ENCODE measurements at regions not wholly inside any gene's neighbourhood (a gene's known extent, or its start where the extent isn't known, plus 50 kb on each side); places are given as distances from the start of the nearest gene placed in this dataset.

DNA sequence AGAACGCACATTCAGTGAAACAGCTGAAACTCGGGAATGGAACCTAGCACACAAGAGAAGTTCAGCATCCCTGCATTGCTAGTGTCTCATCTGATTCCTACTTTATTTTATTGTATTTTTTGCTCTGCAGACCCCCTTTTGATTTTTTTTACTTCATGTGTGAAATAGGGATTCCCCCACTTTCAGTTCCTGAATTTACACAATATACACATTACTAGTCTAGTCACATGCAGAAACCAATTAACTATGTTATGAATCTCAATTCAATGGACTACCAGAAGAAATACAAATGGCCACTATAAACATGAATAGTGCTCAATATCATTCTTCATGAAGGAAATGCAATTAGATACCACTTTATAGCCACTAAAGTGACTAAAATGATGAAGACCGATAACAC is 386.1 kb upstream of the COBL start:
- DNase-seq (ENCODE audit: low read depth) = no peak

DNA sequence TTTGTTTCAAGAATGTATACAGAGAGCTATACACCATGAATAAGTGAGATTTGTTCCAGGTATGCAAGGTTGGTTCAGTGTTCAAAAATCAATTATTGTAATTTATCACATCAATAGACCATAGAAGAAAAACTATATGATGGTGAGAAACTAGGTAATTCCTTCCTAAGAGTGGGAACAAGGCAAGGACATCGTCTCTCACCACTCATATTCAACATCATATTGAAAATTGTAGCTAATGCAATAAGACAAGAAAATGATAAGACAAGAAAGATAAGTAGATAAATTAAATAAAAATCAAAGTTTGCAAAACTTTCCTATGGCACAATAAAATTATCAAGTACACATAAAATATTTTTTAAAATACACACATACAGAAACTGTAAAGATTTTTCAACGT is 385.3 kb upstream of the COBL start:
- DNase-seq (ENCODE audit: low read depth) = no peak

DNA sequence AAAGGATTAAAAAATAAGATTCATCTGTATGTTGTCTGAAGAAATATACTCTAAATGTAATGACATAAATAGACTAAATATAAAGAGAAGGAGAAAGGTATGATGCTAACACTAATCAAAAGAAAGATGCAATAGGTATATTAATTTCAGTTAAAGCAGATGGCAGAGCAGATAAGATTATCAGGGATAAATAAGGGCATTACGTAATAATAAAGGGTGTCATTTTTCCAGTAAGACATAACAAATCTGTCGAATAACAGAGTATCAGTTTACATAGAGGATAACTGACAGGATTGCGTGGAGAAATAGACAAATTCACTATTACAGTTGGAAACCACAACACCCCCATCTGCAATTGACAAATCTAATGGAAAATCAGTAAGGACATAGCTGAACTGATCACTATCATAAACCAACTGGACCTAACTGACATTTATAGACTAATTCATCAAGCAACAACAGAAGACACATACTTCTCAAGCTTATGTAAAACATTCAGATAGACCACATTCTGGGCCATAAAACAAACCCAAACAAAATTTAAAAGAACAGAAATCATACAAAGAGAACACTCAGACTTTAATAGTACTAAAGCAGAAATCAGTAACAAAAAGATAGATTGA is 384.1 kb upstream of the COBL start:
- DNase-seq (ENCODE audit: low read depth) = no peak

DNA sequence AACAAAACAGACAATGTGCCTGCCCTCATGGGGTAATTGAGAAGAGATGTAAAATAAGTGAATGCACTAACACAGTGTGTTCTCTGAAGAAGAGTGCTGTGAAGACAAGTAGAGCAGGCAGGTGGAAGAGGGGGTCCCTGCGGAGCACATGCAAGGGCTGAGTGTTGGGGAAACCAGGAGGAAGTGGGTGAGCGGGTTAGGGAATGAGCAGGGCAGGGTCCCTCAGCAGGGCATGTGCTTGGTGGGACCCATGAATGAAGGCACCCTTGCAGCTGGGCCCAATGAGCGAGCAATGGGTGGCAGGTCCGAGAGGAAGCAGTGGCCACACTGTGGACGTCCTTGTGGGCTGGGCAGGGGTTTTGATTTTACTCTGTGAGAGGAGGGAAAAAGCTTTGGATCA is 376.6 kb upstream of the COBL start:
- DNase-seq (ENCODE audit: low read depth) = no peak

DNA sequence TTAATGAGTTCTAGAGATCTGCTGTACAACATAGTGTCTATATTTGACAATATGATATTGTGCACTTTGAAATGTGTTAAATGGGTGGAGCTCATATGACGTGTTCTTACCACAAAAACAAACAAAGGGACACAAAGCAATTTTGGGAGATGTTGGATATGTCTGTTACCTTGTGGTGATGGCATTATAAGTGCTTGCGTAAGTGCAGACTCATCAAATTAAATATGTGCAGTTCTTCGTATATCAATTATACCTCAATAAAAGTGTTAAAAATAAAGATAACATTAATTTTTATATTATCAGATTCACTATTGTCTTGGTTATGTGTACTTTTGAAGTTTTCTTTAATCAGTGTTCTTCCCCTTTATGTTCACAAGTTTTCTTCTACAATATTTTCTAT is 372.9 kb upstream of the COBL start:
- DNase-seq (ENCODE audit: low read depth) = no peak

DNA sequence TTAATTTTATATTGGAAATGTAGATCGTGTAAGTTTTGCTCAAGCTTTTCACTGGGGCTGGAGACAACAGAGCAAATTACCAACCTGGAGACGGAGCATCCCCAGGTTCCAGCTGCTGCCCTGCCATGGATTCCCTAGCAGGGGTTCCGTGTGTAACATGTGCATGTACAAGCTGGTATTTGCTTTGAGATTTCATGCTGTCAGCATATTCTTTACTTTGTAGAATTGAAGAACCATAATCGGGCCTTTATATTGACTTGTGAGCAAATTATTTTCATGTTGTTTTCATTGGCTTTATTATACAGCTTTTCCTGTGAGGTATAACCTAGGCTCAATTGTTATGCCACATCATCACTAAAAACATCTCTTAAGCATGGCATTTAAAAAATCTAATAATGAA is 369.2 kb upstream of the COBL start:
- no peak for DNase-seq (ENCODE audit: low read depth)

DNA sequence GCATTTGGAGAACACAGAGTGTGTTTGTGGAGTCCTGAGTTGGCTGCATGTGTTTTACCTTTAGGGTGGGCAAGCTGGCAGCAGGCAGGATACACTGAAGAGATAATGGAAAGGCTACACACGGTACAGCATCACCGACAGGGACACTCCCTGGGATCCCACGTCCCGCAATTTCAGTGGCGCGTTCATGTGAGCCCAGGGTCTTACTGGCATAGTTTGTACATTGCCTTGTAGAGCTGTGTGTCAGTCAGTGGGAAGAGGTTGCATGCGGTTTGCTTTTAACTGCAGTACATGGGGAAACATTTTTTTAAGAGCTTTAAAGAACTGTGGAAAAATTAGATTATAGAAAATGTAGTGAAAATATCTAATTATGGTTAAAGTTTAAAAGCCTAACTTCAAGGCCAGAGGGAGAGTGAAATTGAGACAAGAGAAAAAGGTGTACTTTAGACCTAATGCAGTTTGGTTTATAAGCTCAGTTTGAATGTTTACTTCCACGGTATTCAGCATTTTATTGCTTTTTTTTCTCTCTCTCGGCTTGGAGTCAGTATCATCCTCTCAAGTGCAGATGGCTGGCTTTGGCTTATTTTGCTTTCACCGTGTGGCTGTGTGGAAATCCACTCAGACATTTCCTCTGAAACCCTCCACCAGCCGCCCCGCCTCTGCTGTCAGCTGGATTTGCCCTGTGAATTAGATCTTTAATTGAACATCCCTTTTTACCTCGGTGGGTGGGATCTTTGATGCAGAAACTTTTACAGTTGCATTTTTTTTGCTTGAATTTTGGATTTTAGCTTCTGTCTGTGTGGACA is 364.2 kb upstream of the COBL start:
- no peak for DNase-seq (ENCODE audit: low read depth)

DNA sequence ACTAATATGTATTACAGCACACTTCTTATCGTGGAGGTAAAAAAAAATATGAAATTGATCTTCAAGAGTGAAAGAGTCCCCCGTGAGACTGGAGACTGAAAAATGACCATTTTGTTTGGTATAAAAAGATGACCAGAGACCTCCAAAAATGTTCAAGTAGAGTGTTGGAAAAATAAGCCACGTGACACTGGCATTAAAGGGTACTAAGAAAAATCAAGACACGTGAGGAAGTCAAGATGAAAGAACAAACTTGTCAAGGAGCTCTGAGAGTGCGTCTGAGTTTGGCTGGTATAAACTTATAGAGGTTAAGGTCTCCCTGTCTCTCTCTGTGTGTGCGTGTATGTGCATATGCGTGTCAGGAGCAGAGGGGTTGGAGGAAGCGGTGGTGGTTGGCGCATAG is 362.7 kb upstream of the COBL start:
- no peak for DNase-seq (ENCODE audit: low read depth)

DNA sequence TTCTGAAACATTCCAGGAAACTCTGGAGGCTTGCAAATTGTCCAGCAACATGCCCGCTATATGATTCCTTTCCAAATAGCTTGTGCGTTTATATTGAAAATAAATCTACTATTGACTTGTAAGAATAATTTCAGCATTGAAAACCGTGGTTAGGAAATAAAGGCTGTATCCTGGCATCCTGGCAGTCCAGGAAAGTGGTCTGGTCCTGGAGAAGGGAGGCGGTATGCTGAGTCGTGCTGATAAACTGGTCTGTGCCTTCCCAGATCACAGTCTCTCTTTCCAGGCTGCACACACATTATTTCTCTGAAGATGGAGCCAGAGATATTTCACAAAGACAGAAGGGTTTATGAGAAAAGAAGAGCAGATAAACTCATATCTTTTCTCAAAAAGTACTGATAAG is 350.1 kb upstream of the COBL start:
- DNase-seq (ENCODE audit: low read depth) = no peak

DNA sequence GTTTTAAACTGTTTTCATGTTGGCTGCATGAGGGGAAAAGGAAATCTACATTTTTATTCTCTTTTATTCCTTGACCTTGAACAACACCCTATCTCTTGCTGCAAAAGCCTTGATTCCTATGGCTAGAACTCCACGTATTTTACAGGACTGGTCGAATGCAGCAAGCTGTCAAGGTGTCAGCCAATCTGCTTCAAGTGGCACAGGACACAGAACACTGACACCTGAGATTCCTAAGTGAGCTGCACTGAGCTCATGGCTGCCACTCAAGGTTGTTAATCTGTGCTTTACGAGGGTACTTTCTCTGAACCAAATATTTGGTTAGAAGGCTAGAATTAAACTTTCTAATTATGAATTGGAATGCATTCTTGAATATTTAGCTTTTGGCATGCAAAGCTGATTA is 349.7 kb upstream of the COBL start:
- no peak for DNase-seq (ENCODE audit: low read depth)

DNA sequence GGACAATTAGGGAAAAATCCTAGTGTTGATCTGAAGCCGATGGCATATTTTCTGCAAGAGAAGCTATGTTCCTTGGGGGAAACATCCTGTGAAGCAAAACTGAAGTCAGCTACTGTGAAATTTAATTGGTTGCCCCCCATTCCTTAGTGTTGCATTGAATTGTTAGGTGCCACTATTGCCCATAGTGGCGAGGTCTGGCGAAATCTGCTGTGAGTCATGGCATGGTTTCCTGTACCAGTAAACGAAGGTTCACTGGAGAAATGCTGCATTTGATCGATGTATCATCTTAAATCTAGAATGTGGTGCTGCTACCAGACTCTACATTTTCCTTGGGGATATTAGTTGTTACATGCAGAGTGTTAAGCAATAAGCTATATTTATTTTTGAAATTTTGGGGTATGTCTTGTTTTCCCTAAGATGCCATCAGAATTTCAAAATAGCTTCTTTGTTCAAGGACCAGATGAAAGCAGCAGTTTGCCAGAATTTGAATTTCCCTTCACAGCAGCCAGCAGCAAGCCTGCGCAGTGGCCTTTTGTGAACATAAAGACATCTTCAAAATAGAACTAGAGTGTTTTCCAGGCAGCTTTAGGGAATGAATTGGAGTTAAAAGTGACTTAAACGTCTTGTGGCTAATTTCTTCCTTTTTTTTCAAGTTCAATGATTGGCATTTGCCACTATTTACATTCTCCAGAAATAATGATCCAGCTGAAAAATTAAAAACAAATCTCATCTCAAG is 348.6 kb upstream of the COBL start:
- peak; percentile 46 for DNase-seq (ENCODE audit: low read depth)

DNA sequence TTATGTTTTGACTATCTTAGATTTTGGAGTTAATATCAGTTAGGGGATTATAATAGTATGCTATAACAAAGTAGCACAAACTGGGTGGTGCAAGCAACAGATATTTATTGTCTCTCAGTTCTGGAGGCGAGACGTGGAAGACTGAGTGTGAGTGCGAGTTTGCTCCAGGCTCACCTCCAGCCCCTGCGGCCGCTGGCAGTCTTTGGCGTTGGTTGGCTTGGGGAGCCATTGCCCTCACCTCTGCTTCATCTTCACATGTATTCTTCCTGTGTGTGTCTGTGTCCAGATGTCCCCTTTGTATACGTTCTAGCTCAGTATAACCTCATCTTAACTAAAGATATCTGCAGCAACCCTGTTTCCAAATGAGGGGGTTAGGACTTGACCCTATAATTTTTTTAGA is 343.9 kb upstream of the COBL start:
- DNase-seq (ENCODE audit: low read depth) = no peak

DNA sequence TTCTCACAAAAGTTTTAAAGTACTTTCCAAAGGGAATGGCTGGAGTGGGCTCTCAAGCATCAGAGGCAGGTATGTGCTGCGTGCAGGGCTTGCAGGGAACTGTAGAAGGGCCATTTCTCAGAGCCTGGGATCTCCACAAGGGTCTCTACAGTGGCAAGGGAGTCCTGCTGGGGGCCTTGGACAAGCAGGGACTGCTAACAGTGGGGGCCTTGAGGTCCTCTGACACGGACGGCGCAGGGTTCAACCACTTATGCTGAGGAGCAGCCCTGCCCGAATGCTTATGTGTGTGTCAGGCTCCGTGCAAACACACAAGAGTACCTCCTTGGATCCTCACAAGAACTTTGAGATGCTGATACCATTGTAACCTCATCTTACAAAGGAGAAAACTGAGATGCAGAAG is 342.1 kb upstream of the COBL start:
- DNase-seq (ENCODE audit: low read depth) = no peak

DNA sequence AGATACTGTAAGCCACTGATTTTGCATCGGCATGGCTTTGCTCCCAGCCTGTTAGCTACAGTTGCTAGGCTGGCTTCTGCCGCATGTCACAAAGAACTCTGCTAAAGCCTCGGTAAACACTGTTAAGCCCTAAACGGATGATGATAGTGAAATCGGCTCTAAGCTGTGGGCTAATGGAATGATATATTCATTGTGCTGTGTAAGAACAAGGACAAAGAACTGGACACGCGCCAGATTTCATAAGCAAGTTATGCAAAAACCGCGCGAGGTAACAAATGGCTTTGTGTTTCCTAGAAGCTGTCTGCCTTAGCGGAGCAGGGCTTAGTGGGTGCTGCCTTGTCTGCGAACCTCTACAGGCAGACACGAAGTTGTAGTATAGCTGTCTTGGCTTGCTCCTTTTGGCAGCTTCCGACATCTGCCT is 331.3 kb upstream of the COBL start:
- peak; percentile 52 for DNase-seq (ENCODE audit: low read depth)

DNA sequence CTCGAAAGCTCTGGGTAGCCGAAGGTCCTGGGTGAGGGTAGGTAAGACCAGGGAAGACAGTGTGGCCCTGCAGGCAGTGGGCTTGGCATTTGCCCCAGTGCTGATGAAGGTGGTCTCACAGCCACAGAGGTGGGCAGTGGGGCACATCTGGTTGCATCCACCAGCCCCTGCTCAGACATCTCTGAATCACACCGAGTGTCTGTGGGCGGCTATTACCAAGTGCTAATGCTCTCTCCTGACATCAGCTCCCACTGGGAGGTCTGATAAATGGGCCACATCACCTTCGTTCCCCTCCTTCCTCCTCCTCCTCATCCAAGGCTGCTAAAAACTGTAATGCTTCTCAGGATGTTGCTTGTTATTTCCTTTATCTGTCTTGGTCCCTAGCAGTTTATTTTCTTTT is 330.9 kb upstream of the COBL start:
- DNase-seq (ENCODE audit: low read depth) = no peak

DNA sequence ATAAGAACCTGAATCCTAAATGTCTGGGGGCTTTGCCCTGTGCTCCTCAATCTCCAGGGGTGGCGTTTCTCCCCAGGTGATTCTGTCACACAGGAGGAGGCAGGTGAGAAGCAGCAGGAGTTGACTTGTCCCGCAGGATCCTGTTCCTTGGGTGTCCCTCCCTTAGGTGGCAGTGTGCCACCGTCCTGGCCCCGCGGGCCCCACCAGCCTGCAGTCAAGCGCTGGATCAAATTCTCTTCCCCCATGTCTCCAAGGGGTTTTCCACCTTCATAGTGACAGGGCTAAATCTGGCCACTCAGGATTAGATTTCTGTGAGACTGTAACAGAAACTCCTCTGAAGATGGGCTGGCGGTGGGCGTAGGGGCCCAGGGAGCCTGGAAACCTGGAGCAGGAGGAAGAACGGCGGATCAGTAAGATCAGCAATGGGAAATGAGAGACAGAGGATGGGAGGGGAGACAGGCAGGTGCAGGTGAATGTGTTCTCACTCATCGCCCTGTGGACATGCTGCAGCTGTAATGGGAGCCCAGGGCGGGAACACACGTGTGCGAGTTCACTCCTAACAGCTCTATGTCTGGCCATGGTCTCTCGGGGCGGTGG is 329.2 kb upstream of the COBL start:
- DNase-seq (ENCODE audit: low read depth) = no peak

DNA sequence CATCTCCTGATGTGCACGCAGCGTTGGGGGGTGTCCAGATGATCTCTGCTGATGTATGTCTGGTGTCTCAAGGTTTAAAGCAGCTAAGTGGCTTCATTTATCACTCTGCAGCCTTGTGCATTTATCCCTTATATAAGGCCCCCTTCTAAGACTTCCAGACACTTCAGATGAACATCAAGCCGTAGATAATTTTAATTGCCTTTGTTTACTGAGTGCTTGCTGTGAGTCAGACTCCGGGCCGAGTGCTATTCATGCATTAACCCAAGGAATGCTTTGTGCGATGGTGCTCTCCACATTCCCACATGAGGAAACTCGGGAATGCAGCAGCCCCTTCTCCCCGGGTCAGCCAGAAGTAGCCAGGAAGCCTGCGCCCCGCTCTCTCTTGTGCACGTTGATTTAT is 328.6 kb upstream of the COBL start:
- DNase-seq (ENCODE audit: low read depth) = peak; percentile 3

DNA sequence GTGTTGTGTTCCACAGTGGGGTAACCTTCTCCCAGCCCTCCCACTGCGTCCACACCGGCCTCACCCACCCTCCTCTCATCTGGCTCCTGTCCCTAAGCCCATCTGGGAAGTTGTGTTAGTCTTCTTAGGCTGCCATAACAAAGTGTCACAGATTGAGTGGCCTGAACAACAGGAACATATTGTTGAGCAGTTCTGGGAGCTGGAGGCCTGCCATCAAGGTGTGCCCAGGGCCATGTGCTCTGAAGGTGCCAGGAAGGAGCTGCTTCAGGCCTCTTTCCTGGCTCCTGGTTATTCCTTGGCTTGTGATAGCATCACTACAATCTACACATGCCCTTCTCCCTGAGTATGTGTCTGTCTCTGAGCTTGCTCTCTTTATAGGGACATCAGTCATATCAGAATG is 327.6 kb upstream of the COBL start:
- DNase-seq (ENCODE audit: low read depth) = no peak

DNA sequence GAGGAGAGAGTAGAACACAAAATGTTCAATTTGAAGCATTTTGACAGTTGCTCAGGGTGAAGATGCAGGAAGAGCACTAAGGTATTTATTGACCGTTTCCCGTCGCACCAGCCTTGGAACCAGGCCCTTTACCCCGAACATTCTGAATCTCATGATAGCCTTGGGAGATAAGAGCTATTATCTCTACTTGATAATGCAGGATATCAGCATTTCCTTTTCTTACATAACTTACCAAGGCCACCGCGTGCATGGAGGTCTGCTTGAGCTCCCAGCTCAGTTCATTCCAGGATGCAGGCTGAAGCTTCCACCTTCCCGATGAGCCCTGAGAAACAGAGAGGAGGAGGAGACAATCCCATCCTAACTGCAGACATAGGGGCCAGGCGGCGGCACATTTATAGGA is 324.2 kb upstream of the COBL start:
- no peak for DNase-seq (ENCODE audit: low read depth)

DNA sequence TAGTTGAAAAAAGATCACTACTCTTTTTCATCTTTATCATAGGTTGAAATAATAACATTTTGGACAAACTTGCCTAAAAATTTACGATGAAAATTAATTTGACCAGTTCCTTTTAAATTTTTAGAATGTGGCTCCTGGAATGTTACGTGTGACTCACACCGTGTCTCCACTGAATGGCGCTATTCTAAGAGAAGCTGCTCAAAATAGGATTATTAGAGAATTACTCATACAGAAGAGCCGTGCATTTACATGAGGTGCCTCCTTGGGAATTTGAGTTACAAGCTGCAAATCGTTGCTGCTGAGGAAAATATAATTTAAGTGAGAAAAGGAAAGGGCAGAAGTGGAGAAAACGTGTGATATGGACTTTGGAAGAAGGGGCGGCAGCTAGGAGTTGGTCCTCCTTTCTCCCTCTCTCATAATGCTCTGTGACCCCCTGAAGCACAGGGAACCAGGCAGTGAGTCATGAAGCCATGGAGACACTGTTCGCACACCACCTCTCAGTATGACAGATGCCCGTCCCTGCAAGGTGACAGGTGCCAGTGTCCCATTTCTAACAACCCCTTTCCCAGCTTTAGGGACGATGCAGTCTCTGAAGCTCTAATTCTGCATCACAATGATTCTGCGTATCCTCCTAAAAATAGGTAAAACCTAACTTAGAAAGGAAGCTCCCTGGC is 323.2 kb upstream of the COBL start:
- peak; percentile 57 for DNase-seq (ENCODE audit: low read depth)

DNA sequence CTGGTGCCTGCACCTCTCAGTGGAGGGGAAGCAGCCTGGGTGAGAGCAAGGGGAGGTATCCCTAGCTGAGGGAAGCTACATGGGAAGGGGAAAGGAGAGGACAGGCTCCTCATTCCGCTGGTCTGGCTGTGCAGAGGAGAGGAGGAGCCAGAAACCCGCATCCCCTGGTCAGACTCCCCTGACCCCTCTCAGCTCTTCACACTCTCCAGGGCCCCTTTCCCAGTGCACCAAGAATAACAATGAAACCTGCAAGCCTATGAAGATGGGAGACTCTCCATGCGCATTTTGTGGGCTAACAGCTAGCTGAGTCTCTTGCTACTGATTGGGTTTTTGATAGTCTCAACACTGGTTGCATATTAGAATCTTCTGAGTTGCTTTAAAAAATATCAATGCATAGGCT is 319.9 kb upstream of the COBL start:
- no peak for DNase-seq (ENCODE audit: low read depth)

DNA sequence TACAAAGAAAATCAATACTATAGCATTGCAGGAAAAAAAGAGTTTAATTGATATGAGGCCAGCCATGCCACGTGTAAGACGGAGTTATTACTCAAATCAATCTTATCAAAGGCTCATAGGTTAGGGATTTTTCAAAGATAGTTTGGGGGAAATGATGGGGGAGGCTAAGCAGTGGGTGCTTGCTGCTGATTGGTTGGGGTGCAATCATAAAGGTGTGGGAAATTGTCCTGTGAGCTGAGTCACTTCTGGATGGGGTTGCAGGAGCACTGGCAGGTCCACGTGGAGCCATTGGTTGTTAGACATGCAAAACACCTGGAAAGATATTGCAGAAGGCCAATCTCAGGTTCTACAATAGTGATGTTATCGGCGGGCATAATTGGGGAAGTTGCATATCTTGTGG is 319.2 kb upstream of the COBL start:
- no peak for DNase-seq (ENCODE audit: low read depth)
